ENCODE measurements at regions not wholly inside any gene's neighbourhood (a gene's known extent, or its start where the extent isn't known, plus 50 kb on each side); places are given as distances from the start of the nearest gene placed in this dataset.
"Not testable (repeated sequence)": the region's sequence is repeated elsewhere in the genome, so short reads cannot be mapped to it uniquely, and the experiment has no call there.

GRCh38 chr4:141538001-141538400 lies 98.4 kb upstream of the IL15 start:
- no peak for DNase-seq (ENCODE audit: insufficient read length, low spot score)
- no peak for FAIRE-seq
- TF ChIP-seq POLR2A (IDR thresholded peaks at IDR 0.05; ENCODE audit: low read depth, low read length): no peak

GRCh38 chr4:141540643-141541042 lies 95.7 kb upstream of the IL15 start:
- DNase-seq (ENCODE audit: insufficient read length, low spot score) (no peak), FAIRE-seq (no peak)
- no peak for TF ChIP-seq POLR2A (IDR thresholded peaks at IDR 0.05; ENCODE audit: low read depth, low read length)

- no peak for TF ChIP-seq POLR2A (IDR thresholded peaks at IDR 0.05; ENCODE audit: low read depth, low read length)
- DNase-seq (ENCODE audit: insufficient read length, low spot score) (no peak), FAIRE-seq (no peak)
Observed at GRCh38 chr4:141541851-141542250, 94.5 kb upstream of the IL15 start.

- FAIRE-seq (no peak), DNase-seq (ENCODE audit: insufficient read length, low spot score) (no peak)
- no peak for TF ChIP-seq POLR2A (IDR thresholded peaks at IDR 0.05; ENCODE audit: low read depth, low read length)
Observed at GRCh38 chr4:141543176-141543575, 93.2 kb upstream of the IL15 start.

GRCh38 chr4:141543706-141544105 lies 92.7 kb upstream of the IL15 start:
- TF ChIP-seq POLR2A (IDR thresholded peaks at IDR 0.05; ENCODE audit: low read depth, low read length): no peak
- DNase-seq (ENCODE audit: insufficient read length, low spot score) (no peak), FAIRE-seq (no peak)

- no peak for DNase-seq (ENCODE audit: insufficient read length, low spot score)
- no peak for TF ChIP-seq POLR2A (IDR thresholded peaks at IDR 0.05; ENCODE audit: low read depth, low read length)
- FAIRE-seq: no peak
Observed at GRCh38 chr4:141548791-141549190, 87.6 kb upstream of the IL15 start.

GRCh38 chr4:141560056-141560455 lies 76.3 kb upstream of the IL15 start:
- DNase-seq (ENCODE audit: insufficient read length, low spot score): no peak
- no peak for TF ChIP-seq POLR2A (IDR thresholded peaks at IDR 0.05; ENCODE audit: low read depth, low read length)
- FAIRE-seq: no peak

GRCh38 chr4:141562649-141563048 lies 73.7 kb upstream of the IL15 start:
- no peak for FAIRE-seq

GRCh38 chr4:141563723-141564122 lies 72.7 kb upstream of the IL15 start:
- TF ChIP-seq POLR2A (IDR thresholded peaks at IDR 0.05; ENCODE audit: low read depth, low read length): no peak
- no peak for FAIRE-seq
- no peak for DNase-seq (ENCODE audit: insufficient read length, low spot score)

More at GRCh38 chr4:141562649-141563048, 73.7 kb upstream of the IL15 start:
- TF ChIP-seq POLR2A (IDR thresholded peaks at IDR 0.05; ENCODE audit: low read depth, low read length): no peak
- DNase-seq (ENCODE audit: insufficient read length, low spot score): no peak

- FAIRE-seq; DNase-seq (ENCODE audit: insufficient read length, low spot score): not testable (repeated sequence)
Observed at GRCh38 chr4:141564961-141565360, 71.4 kb upstream of the IL15 start.

- DNase-seq (ENCODE audit: insufficient read length, low spot score) (no peak), FAIRE-seq (no peak)
- no peak for TF ChIP-seq POLR2A (IDR thresholded peaks at IDR 0.05; ENCODE audit: low read depth, low read length)
Observed at GRCh38 chr4:141565379-141566089, 70.8 kb upstream of the IL15 start.

GRCh38 chr4:141567326-141567915 lies 69.0 kb upstream of the IL15 start:
- no peak for FAIRE-seq

GRCh38 chr4:141569141-141569540 lies 67.2 kb upstream of the IL15 start:
- FAIRE-seq: no peak

More at GRCh38 chr4:141567326-141567915, 69.0 kb upstream of the IL15 start:
- DNase-seq (ENCODE audit: insufficient read length, low spot score): no peak
- no peak for TF ChIP-seq POLR2A (IDR thresholded peaks at IDR 0.05; ENCODE audit: low read depth, low read length)

GRCh38 chr4:141570290-141570689 lies 66.1 kb upstream of the IL15 start:
- DNase-seq (ENCODE audit: insufficient read length, low spot score): no peak
- TF ChIP-seq POLR2A (IDR thresholded peaks at IDR 0.05; ENCODE audit: low read depth, low read length): no peak
- no peak for FAIRE-seq

More at GRCh38 chr4:141569141-141569540, 67.2 kb upstream of the IL15 start:
- TF ChIP-seq POLR2A (IDR thresholded peaks at IDR 0.05; ENCODE audit: low read depth, low read length): no peak
- DNase-seq (ENCODE audit: insufficient read length, low spot score): no peak

- no peak for TF ChIP-seq POLR2A (IDR thresholded peaks at IDR 0.05; ENCODE audit: low read depth, low read length)
- FAIRE-seq: no peak
- no peak for DNase-seq (ENCODE audit: insufficient read length, low spot score)
Observed at GRCh38 chr4:141571362-141571761, 65.0 kb upstream of the IL15 start.
